Stomach (tissue), 8 donors: ENCODE measurements at regions not wholly inside any gene's neighbourhood (a gene's known extent, or its start where the extent isn't known, plus 50 kb on each side); places are given as distances from the start of the nearest gene placed in this dataset.
A peak's percentile ranks its signal among the peaks of the same experiment; 100 is the strongest.

Experiments
- DNase-seq, 2 donors: peaks; one replicate each; pipeline versions ENCODE4 v3.0.0 to v3.0.0-alpha.2; 2013 to 2019
- H3K27ac ChIP-seq, 5 donors: fragments of 200-600 bp in 4 of 5; sonication (generic) in 4 of 5; one replicate each; pipeline ENCODE4 v1.5.1; 2013 to 2019; ENCODE audit warnings: mild to moderate bottlenecking in 1 of 5, moderate library complexity in 1 of 5
- H3K27me3 ChIP-seq, 3 donors: fragments of 200-600 bp; sonication (generic); one replicate each; pipeline ENCODE4 v1.5.1; 2017 to 2019; ENCODE audit warnings: mixed run types in 1 of 3
- H3K36me3 ChIP-seq, 4 donors: fragments of 200-600 bp; sonication (generic); 1 replicate in 3 of 4; 2 replicates in 1 of 4; pipeline ENCODE4 v1.5.1; 2016 to 2019
- H3K4me1 ChIP-seq, 4 donors: fragments of 200-600 bp; sonication (generic); one replicate each; pipeline ENCODE4 v1.5.1; 2016 to 2019
- H3K4me3 ChIP-seq, 4 donors: fragments of 200-600 bp; sonication (generic) in 3 of 4; one replicate each; pipeline ENCODE4 v1.5.1; 2016 to 2019; ENCODE audit warnings: mild to moderate bottlenecking in 1 of 4
- H3K9me3 ChIP-seq, 4 donors: fragments of 200-600 bp; sonication (generic); one replicate each; pipeline ENCODE4 v1.5.1; 2016 to 2019
- EP300 ChIP-seq: sonication (generic); formaldehyde crosslinking; IDR thresholded peaks from one replicate; pipeline ENCODE4 v1.6.1; 2017; ENCODE audit warnings: antibody characterized with exemption
- POLR2A ChIP-seq, 4 donors: fragments of 450-650 bp; IDR thresholded peaks; one replicate each; pipeline ENCODE4 v1.6.1; 2016; ENCODE audit warnings: antibody characterized with exemption in 4 of 4, control low read depth in 2 of 4, mild to moderate bottlenecking in 1 of 4, moderate library complexity in 1 of 4
- POLR2AphosphoS5 ChIP-seq, 3 donors: sonication (generic); formaldehyde crosslinking; IDR thresholded peaks; one replicate each; pipeline ENCODE4 v1.6.1; 2016; ENCODE audit warnings: antibody characterized with exemption in 3 of 3
- WGBS, 5 donors: extraction: QIAGEN DNeasy Blood & Tissue Kit in 3 of 5; methylation state at CpG; one replicate each; pipeline versions ENCODE4 v1.1.5 to v1.1.7; 2013 to 2018; 5-methylcytosine and 5-hydroxymethylcytosine counted together
- intact Hi-C: fragments of 100-400 bp; cut with DNase I; formaldehyde crosslinking; loops from one replicate; pipeline ENCODE4 v1.15.1; 2023; ENCODE audit warnings: low total_unique reads
- TF ChIP-seq, protein P1 (sequence below), 7 experiments: fragments of 450-650 bp in 4 of 7; fragments of 200-600 bp in 3 of 7; sonication (generic) in 3 of 7; IDR thresholded peaks; one replicate each; pipeline ENCODE4 v1.5.1; 2016 to 2019; ENCODE audit warnings: antibody characterized with exemption in 7 of 7, control low read depth in 2 of 7, mild to moderate bottlenecking in 1 of 7
- donor health status: healthy with polysubstance abuse.
- donor health status: Bipolar disorder and iron deficiency.
- donor health status: healthy.

GRCh38 chrX:14235004-14235403 is 205.3 kb upstream of the GEMIN8 start:
- Histone ChIP-seq H3K27ac (no peak overlapping the region), H3K9me3 (no peaks in the 10 kb centered on the region), H3K4me3 (no peak overlapping the region), H3K27me3 (no peaks in the 10 kb centered on the region), H3K4me1 (no peaks in the 10 kb centered on the region), H3K36me3 (no peaks in the 10 kb centered on the region)
- no peak for TF ChIP-seq POLR2A (IDR thresholded peaks at IDR 0.05)
- no peak for TF ChIP-seq POLR2AphosphoS5 (IDR thresholded peaks at IDR 0.05)
- TF ChIP-seq, protein P1, sequence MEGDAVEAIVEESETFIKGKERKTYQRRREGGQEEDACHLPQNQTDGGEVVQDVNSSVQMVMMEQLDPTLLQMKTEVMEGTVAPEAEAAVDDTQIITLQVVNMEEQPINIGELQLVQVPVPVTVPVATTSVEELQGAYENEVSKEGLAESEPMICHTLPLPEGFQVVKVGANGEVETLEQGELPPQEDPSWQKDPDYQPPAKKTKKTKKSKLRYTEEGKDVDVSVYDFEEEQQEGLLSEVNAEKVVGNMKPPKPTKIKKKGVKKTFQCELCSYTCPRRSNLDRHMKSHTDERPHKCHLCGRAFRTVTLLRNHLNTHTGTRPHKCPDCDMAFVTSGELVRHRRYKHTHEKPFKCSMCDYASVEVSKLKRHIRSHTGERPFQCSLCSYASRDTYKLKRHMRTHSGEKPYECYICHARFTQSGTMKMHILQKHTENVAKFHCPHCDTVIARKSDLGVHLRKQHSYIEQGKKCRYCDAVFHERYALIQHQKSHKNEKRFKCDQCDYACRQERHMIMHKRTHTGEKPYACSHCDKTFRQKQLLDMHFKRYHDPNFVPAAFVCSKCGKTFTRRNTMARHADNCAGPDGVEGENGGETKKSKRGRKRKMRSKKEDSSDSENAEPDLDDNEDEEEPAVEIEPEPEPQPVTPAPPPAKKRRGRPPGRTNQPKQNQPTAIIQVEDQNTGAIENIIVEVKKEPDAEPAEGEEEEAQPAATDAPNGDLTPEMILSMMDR (IDR thresholded peaks at IDR 0.05) = no peak
- no peak for TF ChIP-seq EP300
- DNase-seq = no peak
- intact Hi-C loops = no loop called here
- 42 to 61% (median 54%) methylated on average over 3 of the region's 3 CpGs for WGBS, 5 donors

GRCh38 chrX:14232688-14233087 is 203.0 kb upstream of the GEMIN8 start:
- 71 to 91% (median 80%) methylated on average over 3 to 4 of the region's 4 CpGs for WGBS, 5 donors
- Histone ChIP-seq H3K4me3 (no peak overlapping the region), H3K36me3 (no peaks in the 10 kb centered on the region), H3K27me3 (no peaks in the 10 kb centered on the region), H3K9me3 (peaks cover 0 to 9% (median 4%) of the 10 kb centered on the region in 4 donors), H3K27ac (no peak overlapping the region), H3K4me1 (no peaks in the 10 kb centered on the region)
- intact Hi-C loops = no loop called here
- TF ChIP-seq, protein P1 (IDR thresholded peaks at IDR 0.05) = no peak
- TF ChIP-seq EP300 (no peak), POLR2A (IDR thresholded peaks at IDR 0.05) (no peak), POLR2AphosphoS5 (IDR thresholded peaks at IDR 0.05) (no peak)
- no peak for DNase-seq

DNA sequence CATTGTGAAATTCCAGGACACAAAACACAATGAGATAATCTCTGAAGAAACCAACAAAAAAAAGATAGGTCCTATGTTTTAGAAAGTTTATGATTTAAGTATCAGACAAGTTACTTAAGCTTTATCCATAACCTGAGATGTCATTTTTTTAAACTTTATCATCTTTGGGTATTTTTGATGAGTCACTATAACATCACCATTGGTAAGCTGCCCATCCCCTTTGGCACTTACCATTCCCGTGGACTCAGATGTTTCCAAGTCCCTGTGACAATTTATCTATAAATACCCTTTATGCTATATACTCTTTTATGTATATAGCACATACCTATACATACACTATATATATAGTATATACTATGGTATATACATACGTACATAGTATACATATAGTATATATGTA is 198.9 kb upstream of the GEMIN8 start:
- 79 to 89% (median 82%) methylated on average over 2 of the region's 2 CpGs for WGBS, 5 donors
- Histone ChIP-seq H3K27ac (no peak overlapping the region), H3K36me3 (no peaks in the 10 kb centered on the region), H3K27me3 (no peaks in the 10 kb centered on the region), H3K9me3 (peaks cover 0 to 13% (median 4%) of the 10 kb centered on the region in 4 donors), H3K4me3 (no peak overlapping the region), H3K4me1 (no peaks in the 10 kb centered on the region)
- TF ChIP-seq POLR2AphosphoS5 (IDR thresholded peaks at IDR 0.05) (no peak), EP300 (no peak), POLR2A (IDR thresholded peaks at IDR 0.05) (no peak)
- TF ChIP-seq, protein P1 (IDR thresholded peaks at IDR 0.05) = no peak
- DNase-seq = no peak
- intact Hi-C loops = no loop called here

DNA sequence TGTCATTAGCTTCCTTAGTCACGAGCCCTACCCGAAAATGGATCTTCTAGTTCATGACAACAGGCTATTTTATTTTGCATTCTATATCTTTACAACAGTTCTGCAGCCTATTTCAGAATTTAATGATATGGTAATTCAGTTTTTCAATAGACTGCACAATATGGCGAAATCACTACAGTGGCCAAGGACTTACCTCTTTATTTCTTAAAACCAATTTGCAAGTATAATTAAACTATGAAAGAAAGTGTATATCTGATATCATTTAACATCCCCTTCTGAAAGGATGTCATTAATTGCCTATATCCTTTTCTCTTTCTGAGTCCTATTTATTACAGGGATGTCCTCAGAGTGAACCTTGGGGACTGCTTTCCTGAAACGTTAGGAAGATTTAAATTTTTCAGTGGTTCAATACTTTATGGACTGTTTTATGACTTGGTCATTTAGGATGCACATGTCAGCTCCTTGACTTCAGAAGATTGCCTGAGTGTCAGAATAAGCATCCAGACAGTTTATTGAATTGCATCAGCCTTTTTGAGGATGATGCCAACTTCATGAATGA is 190.8 kb upstream of the GEMIN8 start:
- H3K27me3 ChIP-seq = no peaks in the 10 kb centered on the region
- intact Hi-C loops = no loop called here
- TF ChIP-seq POLR2A (IDR thresholded peaks at IDR 0.05) (no peak), EP300 (no peak)
- H3K4me1 ChIP-seq = no peaks in the 10 kb centered on the region
- H3K36me3 ChIP-seq = no peaks in the 10 kb centered on the region
- H3K27ac ChIP-seq = no peak overlapping the region
- H3K9me3 ChIP-seq = no peaks in the 10 kb centered on the region
- WGBS, 5 donors = 60 to 78% (median 74%) methylated on average over 4 of the region's 4 CpGs
- H3K4me3 ChIP-seq = no peak overlapping the region
- DNase-seq = no peak

DNA sequence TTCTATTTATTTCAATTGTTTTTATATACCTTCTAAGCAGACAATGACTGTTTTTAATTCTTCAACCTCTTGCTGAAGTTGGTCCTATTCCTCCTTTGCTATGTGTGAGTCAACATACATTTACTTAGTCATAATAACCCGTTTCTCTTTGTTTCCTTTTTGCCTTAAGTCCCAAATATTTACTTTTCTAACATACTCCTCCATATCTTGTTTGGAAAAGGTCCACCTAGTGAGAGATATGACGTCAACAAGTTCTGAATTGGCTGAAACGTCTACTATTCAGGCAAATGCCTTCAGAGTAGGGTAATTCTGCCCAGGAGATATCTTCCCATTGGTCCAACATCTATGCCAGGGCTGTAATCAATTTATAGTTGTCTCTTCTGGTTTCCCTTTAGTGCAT is 179.3 kb upstream of the GEMIN8 start:
- intact Hi-C loops = no loop called here
- Histone ChIP-seq H3K9me3 (peaks cover 0 to 12% (median 7%) of the 10 kb centered on the region in 4 donors), H3K4me3 (no peak overlapping the region), H3K36me3 (no peaks in the 10 kb centered on the region), H3K27ac (no peak overlapping the region), H3K27me3 (no peaks in the 10 kb centered on the region), H3K4me1 (no peaks in the 10 kb centered on the region)
- WGBS, 5 donors = 11 to 30% (median 14%) methylated on average over 3 of the region's 3 CpGs
- peak in 1 of 2 donors; percentile 31 for DNase-seq
- TF ChIP-seq POLR2AphosphoS5 (IDR thresholded peaks at IDR 0.05) = no peak
- TF ChIP-seq EP300 = no peak
- TF ChIP-seq, protein P1 (IDR thresholded peaks at IDR 0.05) = no peak
- TF ChIP-seq POLR2A (IDR thresholded peaks at IDR 0.05) = no peak
